Neural progenitor cell (in vitro differentiated cells): ENCODE measurements at regions not wholly inside any gene's neighbourhood (a gene's known extent, or its start where the extent isn't known, plus 50 kb on each side); places are given as distances from the start of the nearest gene placed in this dataset.
A peak's percentile ranks its signal among the peaks of the same experiment; 100 is the strongest.

Source experiments
- DNase-seq: peaks from one replicate; pipeline ENCODE4 v3.0.0-alpha.2; 2016; ENCODE audit warnings: low spot score
- H2AFZ ChIP-seq: fragments of 200-600 bp; sonication (generic); replicated peaks from 2 replicates; pipeline ENCODE4 v1.6.1; 2016; ENCODE audit warnings: antibody characterized with exemption
- H3F3A ChIP-seq: fragments of 200-600 bp; sonication (generic); 2 replicates; pipeline ENCODE4 v1.6.1; 2016; ENCODE audit warnings: antibody characterized with exemption, low read depth
- H3K27ac ChIP-seq: fragments of 200-600 bp; sonication (generic); 2 replicates; pipeline ENCODE4 v1.5.1; 2016; ENCODE audit warnings: mild to moderate bottlenecking
- H3K27me3 ChIP-seq: fragments of 200-600 bp; sonication (generic); 2 replicates; pipeline ENCODE4 v1.6.1; 2016; ENCODE audit warnings: mild to moderate bottlenecking, moderate library complexity
- H3K36me3 ChIP-seq: fragments of 200-600 bp; sonication (generic); 2 replicates; pipeline ENCODE4 v1.5.1; 2016
- H3K4me1 ChIP-seq: fragments of 200-600 bp; sonication (generic); 2 replicates; pipeline ENCODE4 v1.6.1; 2016; ENCODE audit warnings: mixed run types
- H3K4me2 ChIP-seq: fragments of 200-600 bp; sonication (generic); 2 replicates; pipeline ENCODE4 v1.6.1; 2016
- H3K4me3 ChIP-seq: fragments of 200-600 bp; sonication (generic); 2 replicates; pipeline ENCODE4 v1.5.1; 2016
- H3K79me2 ChIP-seq: fragments of 200-600 bp; sonication (generic); 2 replicates; pipeline ENCODE4 v1.6.1; 2016; ENCODE audit warnings: low read depth
- H3K9ac ChIP-seq: fragments of 200-600 bp; sonication (generic); 2 replicates; pipeline ENCODE4 v1.6.1; 2016
- H3K9me3 ChIP-seq: fragments of 200-600 bp; sonication (generic); 2 replicates; pipeline ENCODE4 v1.5.1; 2016; ENCODE audit warnings: low read depth
- H4K20me1 ChIP-seq: fragments of 200-600 bp; sonication (generic); 2 replicates; pipeline ENCODE4 v1.6.1; 2016; ENCODE audit warnings: low read depth
- H3K27ac Mint-ChIP-seq: 3 replicates; pipeline ENCODE4 v1.8.0; 2021; ENCODE audit warnings: mixed read lengths
- H3K27me3 Mint-ChIP-seq: 2 replicates; pipeline ENCODE4 v1.8.0; 2022; ENCODE audit warnings: low read depth, mild to moderate bottlenecking, inconsistent platforms, moderate library complexity, mixed read lengths; ENCODE audit not compliant: insufficient read depth
- H3K36me3 Mint-ChIP-seq: 3 replicates; pipeline ENCODE4 v1.8.0; 2021; ENCODE audit warnings: mixed read lengths
- H3K4me1 Mint-ChIP-seq: 3 replicates; pipeline ENCODE4 v1.8.0; 2021; ENCODE audit warnings: mixed read lengths
- H3K4me3 Mint-ChIP-seq: 3 replicates; pipeline ENCODE4 v1.8.0; 2021; ENCODE audit warnings: mild to moderate bottlenecking, moderate library complexity, mixed read lengths
- H3K9me3 Mint-ChIP-seq: 3 replicates; pipeline ENCODE4 v1.8.0; 2020; ENCODE audit warnings: mixed read lengths
- CTCF ChIP-seq: fragments of 200-600 bp; sonication (generic); IDR thresholded peaks from 2 replicates; pipeline ENCODE4 v1.5.1; 2017; ENCODE audit warnings: antibody characterized with exemption, mild to moderate bottlenecking
- EZH2 ChIP-seq: fragments of 200-600 bp; sonication (generic); IDR thresholded peaks from 2 replicates; pipeline ENCODE4 v1.6.1; 2017; ENCODE audit warnings: antibody characterized with exemption, mild to moderate bottlenecking, moderate library complexity
- EZH2phosphoT487 ChIP-seq: fragments of 200-600 bp; sonication (generic); IDR thresholded peaks from 2 replicates; pipeline ENCODE4 v1.6.1; 2017; ENCODE audit warnings: antibody characterized with exemption

GRCh38 chr10:117734731-117735405 lies 192.3 kb downstream of the EMX2 start:
- Histone ChIP-seq H4K20me1 (no peaks in the 10 kb centered on the region), H3K4me1 (peaks cover 35% of the 10 kb centered on the region), H3K27me3 (peaks cover 41% of the 10 kb centered on the region), H3K27ac (no peak overlapping the region), H3K9ac (no peak overlapping the region), H3K79me2 (no peaks in the 10 kb centered on the region), H3K9me3 (no peaks in the 10 kb centered on the region), H3K36me3 (no peaks in the 10 kb centered on the region), H3K4me2 (peak overlapping the region; percentile 80), H2AFZ (peak overlapping the region; percentile 34), H3K4me3 (peak overlapping the region; percentile 36), H3F3A (no peaks in the 10 kb centered on the region)
- H3K36me3 Mint-ChIP-seq: no peaks in the 10 kb centered on the region
- H3K4me3 Mint-ChIP-seq: no peak overlapping the region
- peaks cover 32% of the 10 kb centered on the region for H3K4me1 Mint-ChIP-seq
- peak; percentile 28 for TF ChIP-seq EZH2phosphoT487
- peak; percentile 43 for TF ChIP-seq EZH2
- TF ChIP-seq CTCF: no peak
- peaks cover 6% of the 10 kb centered on the region for H3K27me3 Mint-ChIP-seq
- no peaks in the 10 kb centered on the region for H3K9me3 Mint-ChIP-seq
- peak; percentile 64 for DNase-seq
- H3K27ac Mint-ChIP-seq: no peak overlapping the region

GRCh38 chr10:117736655-117737054 lies 194.1 kb downstream of the EMX2 start:
- H3K27me3 ChIP-seq: peaks cover 41% of the 10 kb centered on the region
- H3K9me3 ChIP-seq: no peaks in the 10 kb centered on the region
- no peak for DNase-seq
- Mint-ChIP-seq H3K9me3 (peaks cover 1% of the 10 kb centered on the region), H3K27me3 (peaks cover 6% of the 10 kb centered on the region), H3K27ac (no peak overlapping the region), H3K4me1 (peaks cover 34% of the 10 kb centered on the region), H3K36me3 (no peaks in the 10 kb centered on the region), H3K4me3 (no peak overlapping the region)
- H3F3A ChIP-seq: peaks cover 11% of the 10 kb centered on the region
- no peak overlapping the region for H3K4me3 ChIP-seq
- no peak overlapping the region for H3K9ac ChIP-seq
- no peaks in the 10 kb centered on the region for H4K20me1 ChIP-seq
- TF ChIP-seq EZH2phosphoT487 (no peak), EZH2 (no peak), CTCF (no peak)
- peaks cover 33% of the 10 kb centered on the region for H3K4me1 ChIP-seq
- H3K79me2 ChIP-seq: no peaks in the 10 kb centered on the region
- no peaks in the 10 kb centered on the region for H3K36me3 ChIP-seq
- no peak overlapping the region for H3K4me2 ChIP-seq
- H2AFZ ChIP-seq: no peak overlapping the region
- H3K27ac ChIP-seq: no peak overlapping the region

- no peak overlapping the region for H3K27ac ChIP-seq
- no peak for DNase-seq
- H3K4me3 Mint-ChIP-seq: no peak overlapping the region
- no peaks in the 10 kb centered on the region for H3K36me3 Mint-ChIP-seq
- H4K20me1 ChIP-seq: no peaks in the 10 kb centered on the region
- H3K27me3 ChIP-seq: peaks cover 23% of the 10 kb centered on the region
- H3K27ac Mint-ChIP-seq: no peak overlapping the region
- no peaks in the 10 kb centered on the region for H3K36me3 ChIP-seq
- no peak overlapping the region for H3K4me3 ChIP-seq
- H3K4me2 ChIP-seq: no peak overlapping the region
- H3K27me3 Mint-ChIP-seq: peaks cover 4% of the 10 kb centered on the region
- H3K4me1 ChIP-seq: peaks cover 18% of the 10 kb centered on the region
- H3K4me1 Mint-ChIP-seq: peaks cover 17% of the 10 kb centered on the region
- H2AFZ ChIP-seq: no peak overlapping the region
- H3K79me2 ChIP-seq: no peaks in the 10 kb centered on the region
- no peak for TF ChIP-seq EZH2phosphoT487
- TF ChIP-seq CTCF: no peak
- no peak for TF ChIP-seq EZH2
- H3K9me3 Mint-ChIP-seq: peaks cover 1% of the 10 kb centered on the region
- no peak overlapping the region for H3K9ac ChIP-seq
- H3K9me3 ChIP-seq: no peaks in the 10 kb centered on the region
- H3F3A ChIP-seq: peaks cover 11% of the 10 kb centered on the region
These were observed 197.5 kb downstream of the EMX2 start for GRCh38 chr10:117740088-117740487.
